Psoas muscle (tissue), 7 donors: ENCODE measurements at regions not wholly inside any gene's neighbourhood (a gene's known extent, or its start where the extent isn't known, plus 50 kb on each side); places are given as distances from the start of the nearest gene placed in this dataset.

Experiments
- ATAC-seq, 4 donors: fragments of 200-7000 bp; cut with Tn5 transposase; one replicate each; pipeline ENCODE4 v1.9.1; 2020; ENCODE audit warnings: moderate library complexity in 3 of 4, mild to moderate bottlenecking in 2 of 4
- DNase-seq, 2 donors: peaks; one replicate each; pipeline ENCODE4 v3.0.0-alpha.2; 2020
- H3K27ac ChIP-seq: fragments of 200-600 bp; one replicate; pipeline ENCODE4 v1.8.0; 2022
- H3K27me3 ChIP-seq, 3 donors: fragments of 200-600 bp in 1 of 3; one replicate each; pipeline versions ENCODE4 v1.6.1 to v1.8.0; 2013 to 2022; ENCODE audit warnings: low read length in 2 of 3, mild to moderate bottlenecking in 2 of 3, moderate library complexity in 1 of 3; ENCODE audit not compliant: insufficient read depth in 3 of 3
- H3K36me3 ChIP-seq, 2 donors: fragments of 200-600 bp in 1 of 2; one replicate each; pipeline versions ENCODE4 v1.6.1 to v1.8.0; 2013 to 2022; ENCODE audit warnings: low read depth in 1 of 2, mild to moderate bottlenecking in 1 of 2, moderate library complexity in 1 of 2; ENCODE audit not compliant: insufficient read depth in 1 of 2
- H3K4me1 ChIP-seq: fragments of 200-600 bp; one replicate; pipeline ENCODE4 v1.8.0; 2022
- H3K4me3 ChIP-seq: fragments of 200-600 bp; one replicate; pipeline ENCODE4 v1.8.0; 2022; ENCODE audit warnings: mild to moderate bottlenecking
- H3K9me3 ChIP-seq: fragments of 200-600 bp; one replicate; pipeline ENCODE4 v1.8.0; 2022
- WGBS, 3 donors: extraction: QIAGEN DNeasy Blood & Tissue Kit; methylation state at CpG; one replicate each; pipeline versions ENCODE4 v1.1.6 to v1.1.7; 2013; 5-methylcytosine and 5-hydroxymethylcytosine counted together
- intact Hi-C, 2 donors: fragments of 100-400 bp; cut with DNase I; formaldehyde crosslinking; loops; one replicate each; pipeline versions ENCODE4 v1.11.0 to v1.14.2; 2022
- TF ChIP-seq, protein P1 (sequence below): fragments of 200-600 bp; IDR thresholded peaks from one replicate; pipeline ENCODE4 v1.8.0; 2022; ENCODE audit warnings: antibody characterized with exemption
- donor health status: healthy with polysubstance abuse.
- donor health status: DM: no; HTN: no; CAD: no; lungs with moderate emphysema.
- donor health status: Bipolar disorder and iron deficiency.
- donor health status: healthy.
- donor health status: DM: yes; HTN: yes; CAD: no.
- donor health status: DM: no; HTN: no; CAD: no.
- donor health status: DM: yes; HTN: yes; CAD: no.

DNA sequence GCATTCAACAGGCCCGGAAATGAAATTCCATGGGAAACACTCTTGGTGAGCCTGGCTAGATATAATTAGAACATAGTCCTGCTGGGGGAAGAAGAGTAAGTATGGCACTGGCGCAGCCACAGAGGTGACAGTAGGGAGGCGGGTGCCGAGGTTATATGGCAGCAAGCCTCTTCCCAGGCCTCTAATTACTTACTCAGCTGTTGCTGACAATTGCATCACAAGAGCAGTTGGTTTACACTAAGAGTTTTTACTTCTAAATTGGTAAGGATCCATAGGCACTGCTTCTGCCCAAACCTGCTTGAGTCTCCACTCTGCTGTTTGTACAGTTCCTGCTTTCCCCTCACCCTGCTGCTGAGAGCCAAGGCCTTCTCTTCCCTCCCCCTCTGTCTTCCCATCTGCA, 93.3 kb upstream of the DUSP5 start:
- WGBS, 3 donors, result 57 to 62% (median 57%) methylated on average over 4 of the region's 4 CpGs
- no peak overlapping the region for H3K27ac ChIP-seq
- H3K4me1 ChIP-seq, result no peaks in the 10 kb centered on the region
- TF ChIP-seq, protein P1, sequence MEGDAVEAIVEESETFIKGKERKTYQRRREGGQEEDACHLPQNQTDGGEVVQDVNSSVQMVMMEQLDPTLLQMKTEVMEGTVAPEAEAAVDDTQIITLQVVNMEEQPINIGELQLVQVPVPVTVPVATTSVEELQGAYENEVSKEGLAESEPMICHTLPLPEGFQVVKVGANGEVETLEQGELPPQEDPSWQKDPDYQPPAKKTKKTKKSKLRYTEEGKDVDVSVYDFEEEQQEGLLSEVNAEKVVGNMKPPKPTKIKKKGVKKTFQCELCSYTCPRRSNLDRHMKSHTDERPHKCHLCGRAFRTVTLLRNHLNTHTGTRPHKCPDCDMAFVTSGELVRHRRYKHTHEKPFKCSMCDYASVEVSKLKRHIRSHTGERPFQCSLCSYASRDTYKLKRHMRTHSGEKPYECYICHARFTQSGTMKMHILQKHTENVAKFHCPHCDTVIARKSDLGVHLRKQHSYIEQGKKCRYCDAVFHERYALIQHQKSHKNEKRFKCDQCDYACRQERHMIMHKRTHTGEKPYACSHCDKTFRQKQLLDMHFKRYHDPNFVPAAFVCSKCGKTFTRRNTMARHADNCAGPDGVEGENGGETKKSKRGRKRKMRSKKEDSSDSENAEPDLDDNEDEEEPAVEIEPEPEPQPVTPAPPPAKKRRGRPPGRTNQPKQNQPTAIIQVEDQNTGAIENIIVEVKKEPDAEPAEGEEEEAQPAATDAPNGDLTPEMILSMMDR, result no peak
- ATAC-seq (no peak), DNase-seq (no peak)
- no peak overlapping the region for H3K4me3 ChIP-seq
- intact Hi-C loops, result no loop called here
- H3K27me3 ChIP-seq, result no peaks in the 10 kb centered on the region
- no peaks in the 10 kb centered on the region for H3K9me3 ChIP-seq
- no peaks in the 10 kb centered on the region for H3K36me3 ChIP-seq

DNA sequence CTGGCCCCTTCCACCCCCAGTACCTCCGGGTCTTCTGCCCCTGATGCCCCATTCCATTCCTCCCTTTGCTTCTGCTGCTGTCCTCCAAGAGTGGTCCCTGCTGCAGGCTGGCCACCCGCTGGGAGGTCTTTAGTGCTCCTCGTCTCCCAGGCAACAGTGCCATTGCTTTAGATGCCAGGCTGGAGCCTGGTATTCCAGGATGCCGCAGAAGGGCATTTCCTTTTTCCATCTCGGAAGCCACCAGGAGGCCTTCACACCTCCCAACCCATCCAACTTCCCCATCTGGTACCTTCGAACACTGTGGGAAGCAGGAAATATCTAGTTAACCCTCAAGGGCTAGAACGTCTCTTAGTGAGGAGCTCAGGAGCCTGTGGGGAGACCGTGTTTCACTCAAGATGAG, 92.9 kb upstream of the DUSP5 start:
- ATAC-seq, result no peak
- H3K27ac ChIP-seq, result no peak overlapping the region
- H3K4me1 ChIP-seq, result no peaks in the 10 kb centered on the region
- TF ChIP-seq, protein P1, result no peak
- no peak overlapping the region for H3K4me3 ChIP-seq
- no peak for DNase-seq
- no peaks in the 10 kb centered on the region for H3K9me3 ChIP-seq
- no peaks in the 10 kb centered on the region for H3K27me3 ChIP-seq
- H3K36me3 ChIP-seq, result no peaks in the 10 kb centered on the region
- 73 to 81% (median 75%) methylated on average over 8 of the region's 8 CpGs for WGBS, 3 donors
- intact Hi-C loops, result no loop called here

DNA sequence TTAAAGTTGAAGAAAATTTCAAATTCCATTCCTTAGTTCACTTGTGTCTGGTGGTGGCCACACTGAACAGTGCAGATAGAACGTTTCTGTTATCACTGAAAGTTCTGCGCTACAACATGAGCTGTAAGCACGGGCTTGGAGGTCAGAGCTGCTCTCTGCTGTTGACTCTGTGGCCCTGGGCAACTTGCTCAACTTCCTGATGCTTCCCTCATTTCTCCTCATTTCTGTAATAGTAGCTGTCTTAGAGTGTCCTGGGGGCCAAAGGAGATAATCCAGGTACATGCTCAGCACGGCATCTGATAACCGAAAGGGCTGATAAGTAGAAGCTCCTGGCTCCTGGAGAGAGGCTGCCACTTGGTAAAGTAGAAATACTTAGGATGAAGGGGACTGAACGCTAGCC, 92.3 kb upstream of the DUSP5 start:
- H3K27ac ChIP-seq, result no peak overlapping the region
- H3K9me3 ChIP-seq, result no peaks in the 10 kb centered on the region
- no peaks in the 10 kb centered on the region for H3K27me3 ChIP-seq
- H3K4me1 ChIP-seq, result no peaks in the 10 kb centered on the region
- TF ChIP-seq, protein P1, result no peak
- no peak for ATAC-seq
- H3K36me3 ChIP-seq, result no peaks in the 10 kb centered on the region
- 91 to 94% (median 92%) methylated on average over 6 of the region's 6 CpGs for WGBS, 3 donors
- DNase-seq, result no peak
- no peak overlapping the region for H3K4me3 ChIP-seq
- intact Hi-C loops, result no loop called here

DNA sequence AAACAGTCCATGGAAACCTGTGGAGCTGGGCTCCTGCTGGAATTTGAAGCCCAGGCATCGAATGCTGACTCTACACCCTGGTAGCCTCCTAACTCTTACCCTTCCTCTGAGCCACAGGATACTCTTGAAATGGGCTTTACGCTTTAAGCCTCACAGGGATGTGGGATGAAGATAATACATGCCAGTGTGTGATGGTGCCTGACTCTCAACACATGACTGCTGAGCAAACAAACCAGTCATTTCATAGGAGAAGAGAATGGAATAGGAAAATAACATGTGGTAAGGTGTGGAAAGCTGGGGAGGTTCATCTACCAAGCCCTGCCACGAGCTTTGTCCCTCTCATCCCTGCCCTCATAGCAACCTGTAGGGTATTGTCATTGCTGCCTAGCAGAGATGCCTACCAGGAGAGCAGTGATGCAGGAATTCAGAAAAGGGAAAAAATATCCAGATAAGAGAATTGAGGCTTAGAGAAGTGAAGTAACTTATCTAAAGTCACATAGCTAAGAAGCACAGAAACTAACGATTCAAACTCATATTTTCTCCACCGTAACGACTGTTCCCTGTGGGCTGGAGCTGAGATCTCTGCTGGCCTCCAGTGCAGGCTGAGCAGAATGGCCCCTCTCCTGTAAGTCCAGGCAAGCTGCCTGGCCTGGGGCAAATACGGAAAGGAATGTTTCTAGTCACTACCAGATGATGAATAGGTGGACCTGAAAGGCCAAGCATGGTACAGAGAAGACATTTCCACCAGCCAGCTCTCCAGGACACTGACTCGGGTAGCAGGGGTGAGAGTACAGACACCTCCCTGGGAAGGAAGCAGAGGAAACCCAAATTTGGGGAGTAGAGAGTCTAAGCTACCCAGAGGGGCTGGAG, 90.2 kb upstream of the DUSP5 start:
- no peak overlapping the region for H3K4me3 ChIP-seq
- no peak for ATAC-seq
- DNase-seq, result no peak
- TF ChIP-seq, protein P1, result no peak
- H3K27ac ChIP-seq, result no peak overlapping the region
- intact Hi-C loops, result no loop called here
- H3K27me3 ChIP-seq, result no peaks in the 10 kb centered on the region
- no peaks in the 10 kb centered on the region for H3K36me3 ChIP-seq
- no peaks in the 10 kb centered on the region for H3K4me1 ChIP-seq
- WGBS, 3 donors, result 79 to 80% (median 79%) methylated on average over 8 of the region's 8 CpGs
- no peaks in the 10 kb centered on the region for H3K9me3 ChIP-seq
